SK-N-SH (cell line): ENCODE measurements at regions not wholly inside any gene's neighbourhood (a gene's known extent, or its start where the extent isn't known, plus 50 kb on each side); places are given as distances from the start of the nearest gene placed in this dataset.

ENCODE experiments used
- CTCF ChIA-PET: fragments of 300-600, 350-600 bp; formaldehyde crosslinking; extraction: SDS; loops from one replicate; lab custom pipeline; 2021; lab: Yijun Ruan, JAX
- POLR2A ChIA-PET: fragments of 350-600 bp; sonication (Branson Sonifier 250); formaldehyde crosslinking; extraction: SDS; loops from one replicate; lab custom pipeline; 2020; ENCODE audit warnings: antibody characterized with exemption, inconsistent platforms; lab: Yijun Ruan, JAX
- DNase-seq: peaks from one replicate; pipeline ENCODE4 v3.0.0; 2012
- H2AFZ ChIP-seq: fragments of 200-600 bp; sonication (generic); 2 replicates; pipeline ENCODE4 v1.8.1; 2016; ENCODE audit warnings: antibody characterized with exemption, mild to moderate bottlenecking, low read depth
- H3F3A ChIP-seq: fragments of 200-600 bp; sonication (generic); replicated peaks from 2 replicates; pipeline ENCODE3; 2016; ENCODE audit warnings: antibody characterized with exemption, mild to moderate bottlenecking; ENCODE audit not compliant: insufficient read depth
- H3K27ac ChIP-seq, 2 experiments: fragments of 200-500 bp in 1 of 2; fragments of 200-600 bp in 1 of 2; sonication (Bioruptor generic) in 1 of 2; sonication (generic), shearing (Covaris generic) in 1 of 2; 2 replicates each; pipeline versions ENCODE4 v1.5.1 to v1.6.1; 2014 to 2016; ENCODE audit warnings: low read depth in 2 of 2, inconsistent platforms in 1 of 2, low read length in 1 of 2, mild to moderate bottlenecking in 1 of 2, mixed read lengths in 1 of 2
- H3K27me3 ChIP-seq: fragments of 200-600 bp; sonication (generic), shearing (Covaris generic); 2 replicates; pipeline ENCODE4 v1.6.1; 2016; ENCODE audit warnings: mixed run types; ENCODE audit not compliant: insufficient read depth
- H3K36me3 ChIP-seq, 2 experiments: fragments of 200-500 bp in 1 of 2; fragments of 200-600 bp in 1 of 2; sonication (Bioruptor generic) in 1 of 2; sonication (generic) in 1 of 2; replicated peaks in 1 of 2; 2 replicates each; pipeline versions ENCODE3 to v1.5.1; 2014 to 2016; ENCODE audit warnings: low read length in 1 of 2, mild to moderate bottlenecking in 1 of 2; ENCODE audit not compliant: insufficient read depth in 2 of 2, control insufficient read depth in 1 of 2
- H3K4me1 ChIP-seq, 2 experiments: fragments of 200-500 bp in 1 of 2; fragments of 200-600 bp in 1 of 2; sonication (Bioruptor generic) in 1 of 2; sonication (generic), shearing (Covaris generic) in 1 of 2; 2 replicates each; pipeline versions ENCODE4 v1.5.1 to v1.6.1; 2014 to 2016; ENCODE audit warnings: low read depth in 1 of 2, low read length in 1 of 2, mixed run types in 1 of 2; ENCODE audit not compliant: insufficient read depth in 2 of 2, control insufficient read depth in 1 of 2
- H3K4me2 ChIP-seq: fragments of 200-600 bp; sonication (generic), shearing (Covaris generic); 2 replicates; pipeline ENCODE4 v1.6.1; 2017; ENCODE audit warnings: mixed run types
- H3K4me3 ChIP-seq, 2 experiments: fragments of 200-500 bp in 1 of 2; fragments of 200-600 bp in 1 of 2; sonication (Bioruptor generic) in 1 of 2; sonication (generic), shearing (Covaris generic) in 1 of 2; 2 replicates each; pipeline versions ENCODE4 v1.5.1 to v1.8.1; 2014 to 2016; ENCODE audit warnings: low read depth in 2 of 2, inconsistent platforms in 1 of 2, low read length in 1 of 2, mild to moderate bottlenecking in 1 of 2, mixed read lengths in 1 of 2, moderate library complexity in 1 of 2
- H3K79me2 ChIP-seq: fragments of 200-600 bp; sonication (generic); 2 replicates; pipeline ENCODE4 v1.8.1; 2017; ENCODE audit warnings: mild to moderate bottlenecking; ENCODE audit not compliant: insufficient read depth
- H3K9ac ChIP-seq: fragments of 200-600 bp; sonication (generic); 2 replicates; pipeline ENCODE4 v1.6.1; 2017; ENCODE audit warnings: mixed run types
- H3K9me2 ChIP-seq: fragments of 200-600 bp; sonication (generic); 2 replicates; pipeline ENCODE4 v1.6.1; 2017; ENCODE audit warnings: mixed run types
- H3K9me3 ChIP-seq: fragments of 200-600 bp; sonication (generic); 2 replicates; pipeline ENCODE4 v1.6.1; 2017; ENCODE audit warnings: mixed run types, mild to moderate bottlenecking, moderate library complexity
- H4K20me1 ChIP-seq: fragments of 200-600 bp; sonication (generic); 2 replicates; pipeline ENCODE4 v1.6.1; 2017; ENCODE audit warnings: mild to moderate bottlenecking, mixed run types; ENCODE audit not compliant: insufficient read depth
- ELF1 ChIP-seq: IDR thresholded peaks from 2 replicates; pipeline ENCODE4 v1.4.0; 2012
- EP300 ChIP-seq, 2 experiments: IDR thresholded peaks; 2 replicates each; pipeline versions ENCODE4 v1.4.0 to v1.6.1; 2012; ENCODE audit warnings: borderline replicate concordance in 1 of 2, low read depth in 1 of 2, low read length in 1 of 2
- EZH2phosphoT487 ChIP-seq: fragments of 200-600 bp; sonication (generic); IDR thresholded peaks from 2 replicates; pipeline ENCODE4 v1.6.1; 2017; ENCODE audit warnings: low read depth, mixed run types, mild to moderate bottlenecking, antibody characterized with exemption, moderate library complexity, borderline replicate concordance
- FOSL2 ChIP-seq: IDR thresholded peaks from 2 replicates; pipeline ENCODE4 v1.4.0; 2012; ENCODE audit warnings: low read depth, mild to moderate bottlenecking, moderate library complexity, borderline replicate concordance
- FOXJ3 ChIP-seq: sonication (generic); formaldehyde crosslinking; IDR thresholded peaks from 2 replicates; pipeline ENCODE4 v1.5.1; 2020; ENCODE audit warnings: mild to moderate bottlenecking, missing genetic modification reagents
- GABPA ChIP-seq: IDR thresholded peaks from 2 replicates; pipeline ENCODE4 v1.4.0; 2012; ENCODE audit warnings: low read depth, mild to moderate bottlenecking
- GATA2 ChIP-seq: sonication (generic); formaldehyde crosslinking; IDR thresholded peaks from 2 replicates; pipeline ENCODE4 v1.5.0; 2020; ENCODE audit warnings: mild to moderate bottlenecking, missing genetic modification reagents
- JUND ChIP-seq: IDR thresholded peaks from 2 replicates; pipeline ENCODE4 v1.4.0; 2012
- MAX ChIP-seq: IDR thresholded peaks from 2 replicates; pipeline ENCODE4 v1.4.0; 2012; ENCODE audit warnings: low read depth
- MEF2A ChIP-seq: IDR thresholded peaks from 2 replicates; pipeline ENCODE4 v1.4.0; 2012; ENCODE audit warnings: low read depth, borderline replicate concordance
- MXI1 ChIP-seq: IDR thresholded peaks from 2 replicates; pipeline ENCODE4 v1.6.1; 2012; ENCODE audit warnings: mild to moderate bottlenecking, low read depth, low read length, improper control_type of control experiment
- NRF1 ChIP-seq: IDR thresholded peaks from 2 replicates; pipeline ENCODE4 v1.6.1; 2012; ENCODE audit warnings: low read depth, mild to moderate bottlenecking, low read length
- POLR2AphosphoS5 ChIP-seq: IDR thresholded peaks from 2 replicates; pipeline ENCODE4 v1.6.1; 2012; ENCODE audit warnings: low read depth, low read length
- RAD21 ChIP-seq: IDR thresholded peaks from 2 replicates; pipeline ENCODE4 v1.6.1; 2012; ENCODE audit warnings: mild to moderate bottlenecking, low read length
- RCOR1 ChIP-seq: fragments of 150-350 bp; IDR thresholded peaks from 2 replicates; pipeline ENCODE4 v1.6.1; 2017; ENCODE audit warnings: antibody characterized with exemption, low read length
- RFX5 ChIP-seq: IDR thresholded peaks from 2 replicates; pipeline ENCODE4 v1.6.1; 2012; ENCODE audit warnings: mild to moderate bottlenecking, improper control_type of control experiment, low read length
- RXRA ChIP-seq: IDR thresholded peaks from 2 replicates; pipeline ENCODE4 v1.4.0; 2012; ENCODE audit warnings: low read depth, mild to moderate bottlenecking, borderline replicate concordance
- SIN3A ChIP-seq: IDR thresholded peaks from 2 replicates; pipeline ENCODE4 v1.6.1; 2012; ENCODE audit warnings: low read depth, mild to moderate bottlenecking, low read length, moderate library complexity, borderline replicate concordance
- SMC3 ChIP-seq: IDR thresholded peaks from 2 replicates; pipeline ENCODE4 v1.6.1; 2012; ENCODE audit warnings: low read depth, low read length, improper control_type of control experiment
- TAF1 ChIP-seq: IDR thresholded peaks from 2 replicates; pipeline ENCODE4 v1.6.1; 2012; ENCODE audit warnings: low read depth, mild to moderate bottlenecking, low read length, moderate library complexity, borderline replicate concordance
- WGBS: methylation state at CpG from one replicate; pipeline ENCODE4 v1.1.6; 2017; ENCODE audit warnings: low lambda C conversion rate; 5-methylcytosine and 5-hydroxymethylcytosine counted together
- TF ChIP-seq, protein P1 (sequence below): IDR thresholded peaks from 2 replicates; pipeline ENCODE4 v1.6.1; 2012; ENCODE audit warnings: mild to moderate bottlenecking, low read depth, low read length, moderate library complexity

DNA sequence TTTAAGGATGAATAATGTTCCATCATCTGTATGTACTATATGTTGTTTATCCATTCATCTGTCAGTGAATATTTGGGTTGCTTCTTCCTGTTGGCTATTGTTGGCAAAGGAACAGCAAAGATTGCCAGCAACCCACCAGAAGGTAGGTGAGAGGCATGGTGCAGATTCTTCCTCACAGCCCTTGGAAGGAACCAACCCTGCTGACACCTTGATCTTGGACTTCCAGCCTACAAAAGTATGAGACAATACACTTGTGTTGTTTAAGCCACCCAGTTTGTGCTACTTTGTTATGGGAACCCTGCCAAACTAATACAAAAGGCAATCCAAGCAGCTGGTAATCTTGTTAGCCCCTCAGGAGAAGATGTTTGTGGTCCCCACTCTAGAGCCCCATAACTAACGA is 122.0 kb downstream of the CARTPT start:
- POLR2A ChIA-PET, result no interaction called here

DNA sequence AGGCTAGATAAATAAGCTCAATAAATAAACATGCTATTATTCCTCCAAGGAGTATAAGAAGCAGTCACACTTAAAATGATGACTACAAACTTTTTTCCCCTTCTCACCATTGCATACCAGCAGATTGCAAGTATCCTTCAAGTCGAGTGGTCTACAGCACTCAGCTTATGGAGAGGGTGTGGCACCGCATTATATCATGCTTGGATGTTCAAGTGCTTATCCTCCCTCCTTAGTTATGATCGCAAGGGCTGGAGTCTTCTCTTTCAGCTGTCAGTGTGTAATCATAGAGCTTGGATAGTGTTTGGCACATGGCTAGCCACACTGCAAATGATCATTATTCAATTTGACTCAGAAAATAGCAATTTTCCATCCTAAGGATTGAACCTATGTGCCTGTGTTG is 124.0 kb downstream of the CARTPT start:
- H3F3A ChIP-seq, result no peaks in the 10 kb centered on the region
- no peak for TF ChIP-seq GABPA
- no peak for TF ChIP-seq SMC3
- TF ChIP-seq TAF1, result no peak
- TF ChIP-seq FOSL2, result no peak
- no peak for TF ChIP-seq MAX
- WGBS, result 76% methylated on average over 3 of the region's 3 CpGs
- POLR2A ChIA-PET, result no interaction called here
- no peak overlapping the region for H3K4me2 ChIP-seq
- H3K9ac ChIP-seq, result no peak overlapping the region
- H4K20me1 ChIP-seq, result no peaks in the 10 kb centered on the region
- no peaks in the 10 kb centered on the region for H3K9me2 ChIP-seq
- no peak for DNase-seq
- H3K4me3 ChIP-seq, result no peak overlapping the region
- H3K27me3 ChIP-seq, result no peaks in the 10 kb centered on the region
- CTCF ChIA-PET, result no interaction called here
- H2AFZ ChIP-seq, result no peak overlapping the region
- H3K36me3 ChIP-seq, result no peaks in the 10 kb centered on the region
- H3K27ac ChIP-seq, result no peak overlapping the region
- H3K4me1 ChIP-seq, result peaks cover 0 to 6% of the 10 kb centered on the region in 2 experiments; a peak in 1 of 4 replicates
- no peaks in the 10 kb centered on the region for H3K9me3 ChIP-seq
- no peaks in the 10 kb centered on the region for H3K79me2 ChIP-seq

More for the DNA sequence above, 122.0 kb downstream of the CARTPT start:
- Histone ChIP-seq H3K4me2 (no peak overlapping the region), H3F3A (no peaks in the 10 kb centered on the region), H4K20me1 (no peaks in the 10 kb centered on the region), H3K4me3 (no peak overlapping the region), H3K9me2 (no peaks in the 10 kb centered on the region), H3K27me3 (no peaks in the 10 kb centered on the region), H3K27ac (no peak overlapping the region)
- CTCF ChIA-PET, result interaction anchor here (1.3 kb wide), 1 partner anchor 238 kb away, joined by 4 read pairs; no protein-coding TSS in a partner anchor
- no peak for DNase-seq
- no peak for TF ChIP-seq EZH2phosphoT487
- no peak for TF ChIP-seq SMC3
- no peak for TF ChIP-seq RCOR1
- TF ChIP-seq NRF1, result no peak
- no peak for TF ChIP-seq FOXJ3 (CRISPR knock-in tag)
- no peak for TF ChIP-seq GABPA
- TF ChIP-seq MXI1, result no peak
- TF ChIP-seq SIN3A, result no peak
- no peak for TF ChIP-seq RXRA
- TF ChIP-seq, all 33 proteins: peak for 0
- peaks cover 0 to 6% of the 10 kb centered on the region in 2 experiments; a peak in 3 of 4 replicates for H3K4me1 ChIP-seq
- no peaks in the 10 kb centered on the region for H3K9me3 ChIP-seq
- no peaks in the 10 kb centered on the region for H3K79me2 ChIP-seq
- H3K9ac ChIP-seq, result no peak overlapping the region
- WGBS, result 50% methylated on average over 1 of the region's 1 CpG
- no peaks in the 10 kb centered on the region for H3K36me3 ChIP-seq
- no peak overlapping the region for H2AFZ ChIP-seq

- Histone ChIP-seq H3K27me3 (no peaks in the 10 kb centered on the region), H3K36me3 (no peaks in the 10 kb centered on the region), H3K4me1 (no peaks in the 10 kb centered on the region), H3K4me2 (no peak overlapping the region), H2AFZ (no peak overlapping the region), H3K4me3 (no peak overlapping the region), H4K20me1 (no peaks in the 10 kb centered on the region), H3K9me3 (no peaks in the 10 kb centered on the region), H3F3A (no peaks in the 10 kb centered on the region), H3K27ac (no peak overlapping the region), H3K79me2 (no peaks in the 10 kb centered on the region), H3K9ac (no peak overlapping the region), H3K9me2 (no peaks in the 10 kb centered on the region)
- CTCF ChIA-PET, result interaction anchor here (0.9 to 1.0 kb wide), 2 partner anchors 87 to 174 kb away, joined by 3 read pairs; no protein-coding TSS in a partner anchor
- DNase-seq, result no peak
- POLR2A ChIA-PET, result no interaction called here
- no peak for TF ChIP-seq JUND
- no peak for TF ChIP-seq EP300 (IDR thresholded peaks at IDR 0.05; ENCODE audit: borderline replicate concordance in 1 of 2, low read depth in 1 of 2, low read length in 1 of 2)
- TF ChIP-seq RAD21, result no peak
- no peak for TF ChIP-seq RCOR1
- TF ChIP-seq RFX5, result no peak
- no peak for TF ChIP-seq MEF2A
- TF ChIP-seq GATA2 (CRISPR knock-in tag), result no peak
- no peak for TF ChIP-seq SIN3A
- no peak for TF ChIP-seq TAF1
- TF ChIP-seq ELF1, result no peak
- no peak for TF ChIP-seq POLR2AphosphoS5
- TF ChIP-seq, protein P1, sequence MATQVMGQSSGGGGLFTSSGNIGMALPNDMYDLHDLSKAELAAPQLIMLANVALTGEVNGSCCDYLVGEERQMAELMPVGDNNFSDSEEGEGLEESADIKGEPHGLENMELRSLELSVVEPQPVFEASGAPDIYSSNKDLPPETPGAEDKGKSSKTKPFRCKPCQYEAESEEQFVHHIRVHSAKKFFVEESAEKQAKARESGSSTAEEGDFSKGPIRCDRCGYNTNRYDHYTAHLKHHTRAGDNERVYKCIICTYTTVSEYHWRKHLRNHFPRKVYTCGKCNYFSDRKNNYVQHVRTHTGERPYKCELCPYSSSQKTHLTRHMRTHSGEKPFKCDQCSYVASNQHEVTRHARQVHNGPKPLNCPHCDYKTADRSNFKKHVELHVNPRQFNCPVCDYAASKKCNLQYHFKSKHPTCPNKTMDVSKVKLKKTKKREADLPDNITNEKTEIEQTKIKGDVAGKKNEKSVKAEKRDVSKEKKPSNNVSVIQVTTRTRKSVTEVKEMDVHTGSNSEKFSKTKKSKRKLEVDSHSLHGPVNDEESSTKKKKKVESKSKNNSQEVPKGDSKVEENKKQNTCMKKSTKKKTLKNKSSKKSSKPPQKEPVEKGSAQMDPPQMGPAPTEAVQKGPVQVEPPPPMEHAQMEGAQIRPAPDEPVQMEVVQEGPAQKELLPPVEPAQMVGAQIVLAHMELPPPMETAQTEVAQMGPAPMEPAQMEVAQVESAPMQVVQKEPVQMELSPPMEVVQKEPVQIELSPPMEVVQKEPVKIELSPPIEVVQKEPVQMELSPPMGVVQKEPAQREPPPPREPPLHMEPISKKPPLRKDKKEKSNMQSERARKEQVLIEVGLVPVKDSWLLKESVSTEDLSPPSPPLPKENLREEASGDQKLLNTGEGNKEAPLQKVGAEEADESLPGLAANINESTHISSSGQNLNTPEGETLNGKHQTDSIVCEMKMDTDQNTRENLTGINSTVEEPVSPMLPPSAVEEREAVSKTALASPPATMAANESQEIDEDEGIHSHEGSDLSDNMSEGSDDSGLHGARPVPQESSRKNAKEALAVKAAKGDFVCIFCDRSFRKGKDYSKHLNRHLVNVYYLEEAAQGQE, result no peak
- no peak for TF ChIP-seq FOSL2
- WGBS, result 83% methylated on average over 3 of the region's 3 CpGs
Measured at GRCh38 chr5:71844862-71845261, 125.8 kb downstream of the CARTPT start.
